Body of pancreas (tissue), 4 donors: ENCODE measurements at regions not wholly inside any gene's neighbourhood (a gene's known extent, or its start where the extent isn't known, plus 50 kb on each side); places are given as distances from the start of the nearest gene placed in this dataset.

Source experiments
- ATAC-seq: fragments of 150-250 bp; one replicate; pipeline ENCODE4 v1.9.1; 2016
- DNase-seq, 4 donors: peaks; one replicate each; pipeline ENCODE4 v3.0.0-alpha.2; 2019
- H3K27ac ChIP-seq, 4 donors: fragments of 200-600 bp; sonication (generic); 1 replicate in 3 of 4; 2 replicates in 1 of 4; pipeline versions ENCODE4 v1.5.1 to v1.6.1; 2016 to 2019; ENCODE audit warnings: mild to moderate bottlenecking in 1 of 4, mixed read lengths in 1 of 4, moderate library complexity in 1 of 4
- H3K27me3 ChIP-seq, 2 donors: fragments of 200-600 bp; sonication (generic); one replicate each; pipeline ENCODE4 v1.6.0; 2016; ENCODE audit warnings: mild to moderate bottlenecking in 1 of 2
- H3K36me3 ChIP-seq, 2 donors: fragments of 200-600 bp; sonication (generic); replicated peaks in 1 of 2; 2 replicates each; pipeline ENCODE4 v1.5.1; 2016; ENCODE audit warnings: low read depth in 2 of 2; ENCODE audit not compliant: insufficient read depth in 1 of 2
- H3K4me1 ChIP-seq: fragments of 200-600 bp; sonication (generic); one replicate; pipeline ENCODE4 v1.6.0; 2016
- H3K4me3 ChIP-seq, 2 donors: fragments of 200-600 bp; sonication (generic); 1 replicate in 1 of 2; 2 replicates in 1 of 2; pipeline ENCODE4 v1.5.1; 2016 to 2019
- H3K9me3 ChIP-seq, 3 donors: fragments of 200-600 bp; sonication (generic); 1 replicate in 2 of 3; 2 replicates in 1 of 3; pipeline ENCODE4 v1.5.1; 2016
- CTCF ChIP-seq, 7 experiments: fragments of 450-650 bp in 4 of 7; fragments of 200-600 bp in 3 of 7; sonication (generic) in 3 of 7; IDR thresholded peaks; one replicate each; pipeline ENCODE4 v1.5.1; 2016 to 2019; ENCODE audit warnings: antibody characterized with exemption in 7 of 7
- POLR2A ChIP-seq, 3 donors: fragments of 450-650 bp; IDR thresholded peaks; one replicate each; pipeline ENCODE4 v1.6.1; 2016; ENCODE audit warnings: antibody characterized with exemption in 3 of 3, mild to moderate bottlenecking in 2 of 3
- WGBS, 2 donors: methylation state at CpG; one replicate each; pipeline ENCODE4 v1.1.5; 2017; 5-methylcytosine and 5-hydroxymethylcytosine counted together
- intact Hi-C: fragments of 100-400 bp; cut with DNase I; formaldehyde crosslinking; loops from one replicate; pipeline ENCODE4 v1.15.1; 2023

- Histone ChIP-seq H3K36me3 (no peaks in the 10 kb centered on the region), H3K4me1 (no peaks in the 10 kb centered on the region), H3K4me3 (no peak overlapping the region), H3K27me3 (no peaks in the 10 kb centered on the region), H3K27ac (no peak overlapping the region), H3K9me3 (no peaks in the 10 kb centered on the region)
- intact Hi-C loops: no loop called here
- no peak for ATAC-seq
- DNase-seq: no peak
- no peak for TF ChIP-seq CTCF (IDR thresholded peaks at IDR 0.05)
- no peak for TF ChIP-seq POLR2A (IDR thresholded peaks at IDR 0.05)
These were observed 396.8 kb upstream of the CCDC179 start for GRCh38 chr11:23257088-23257487.

DNA sequence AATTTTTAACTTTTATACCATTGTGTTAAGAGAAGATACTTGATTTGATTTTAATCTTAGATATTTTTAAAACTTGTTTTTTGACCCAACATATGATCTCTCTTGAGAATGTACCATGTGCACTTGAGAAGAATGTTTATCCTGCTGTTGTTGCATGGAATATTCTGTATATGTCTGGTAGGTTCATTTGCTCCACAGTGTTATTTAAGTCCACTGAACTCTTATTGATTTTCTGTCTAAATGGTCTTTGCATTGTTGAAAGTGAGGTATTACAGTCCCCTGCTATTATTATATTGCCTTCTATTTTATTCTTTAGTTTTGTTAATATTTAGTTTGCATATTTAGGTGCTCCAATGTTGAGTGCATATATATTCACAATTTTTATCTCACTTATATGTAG lies 397.3 kb upstream of the CCDC179 start:
- Histone ChIP-seq H3K36me3 (no peaks in the 10 kb centered on the region), H3K9me3 (no peaks in the 10 kb centered on the region), H3K27ac (no peak overlapping the region), H3K4me3 (no peak overlapping the region), H3K4me1 (no peaks in the 10 kb centered on the region), H3K27me3 (no peaks in the 10 kb centered on the region)
- intact Hi-C loops: no loop called here
- DNase-seq: no peak
- TF ChIP-seq POLR2A (IDR thresholded peaks at IDR 0.05) (no peak), CTCF (IDR thresholded peaks at IDR 0.05) (no peak)
- ATAC-seq: no peak

- no peak overlapping the region for H3K27ac ChIP-seq
- intact Hi-C loops: no loop called here
- H3K4me3 ChIP-seq: no peak overlapping the region
- H3K27me3 ChIP-seq: no peaks in the 10 kb centered on the region
- no peaks in the 10 kb centered on the region for H3K36me3 ChIP-seq
- no peaks in the 10 kb centered on the region for H3K9me3 ChIP-seq
- no peak for DNase-seq
- TF ChIP-seq CTCF (IDR thresholded peaks at IDR 0.05) (no peak), POLR2A (IDR thresholded peaks at IDR 0.05) (no peak)
- H3K4me1 ChIP-seq: no peaks in the 10 kb centered on the region
- ATAC-seq: no peak
These were observed 403.2 kb upstream of the CCDC179 start for GRCh38 chr11:23263466-23263865.

- H3K27me3 ChIP-seq: no peaks in the 10 kb centered on the region
- DNase-seq: no peak
- H3K27ac ChIP-seq: no peak overlapping the region
- no peak for TF ChIP-seq POLR2A (IDR thresholded peaks at IDR 0.05)
- no peak for TF ChIP-seq CTCF (IDR thresholded peaks at IDR 0.05)
- H3K36me3 ChIP-seq: no peaks in the 10 kb centered on the region
- ATAC-seq: no peak
- intact Hi-C loops: no loop called here
- H3K4me1 ChIP-seq: no peaks in the 10 kb centered on the region
- no peaks in the 10 kb centered on the region for H3K9me3 ChIP-seq
- H3K4me3 ChIP-seq: no peak overlapping the region
These were observed 411.8 kb upstream of the CCDC179 start for GRCh38 chr11:23272095-23272494.

DNA sequence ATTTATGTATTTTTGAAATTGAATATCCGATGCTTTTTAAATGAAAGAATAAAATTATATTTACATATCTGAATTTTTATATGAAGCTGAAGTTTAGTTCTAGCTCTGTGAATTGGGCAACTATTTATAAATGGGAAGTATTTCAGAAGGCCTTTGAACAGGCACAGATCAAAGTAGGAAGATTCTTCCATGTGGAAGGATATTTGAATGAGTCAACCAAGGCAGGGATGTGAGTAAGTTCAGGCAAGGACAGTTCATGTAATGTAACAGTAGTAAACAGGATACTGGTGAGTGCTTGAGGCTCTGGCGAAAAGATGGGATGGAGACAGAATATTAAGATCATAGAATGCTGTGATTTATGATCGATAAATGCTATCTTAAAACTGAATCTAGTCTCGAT lies 417.8 kb upstream of the CCDC179 start:
- WGBS, 2 donors: 67 to 72% methylated on average over 4 of the region's 4 CpGs
- H3K4me3 ChIP-seq: no peak overlapping the region
- no peak overlapping the region for H3K27ac ChIP-seq
- H3K9me3 ChIP-seq: no peaks in the 10 kb centered on the region
- H3K27me3 ChIP-seq: no peaks in the 10 kb centered on the region
- no peak for DNase-seq
- H3K4me1 ChIP-seq: no peaks in the 10 kb centered on the region
- intact Hi-C loops: no loop called here
- ATAC-seq: no peak
- no peaks in the 10 kb centered on the region for H3K36me3 ChIP-seq
- no peak for TF ChIP-seq CTCF (IDR thresholded peaks at IDR 0.05)
- TF ChIP-seq POLR2A (IDR thresholded peaks at IDR 0.05): no peak
